ENCODE measurements at regions not wholly inside any gene's neighbourhood (a gene's known extent, or its start where the extent isn't known, plus 50 kb on each side); places are given as distances from the start of the nearest gene placed in this dataset.

GRCh38 chr21:14290576-14290975 is 74.6 kb downstream of the RBM11 start:
- TF ChIP-seq POLR2A (IDR thresholded peaks at IDR 0.05; ENCODE audit: low read depth, low read length) (no peak), TAF1 (IDR thresholded peaks at IDR 0.05; ENCODE audit: low read depth, low read length) (no peak), POLR2AphosphoS5 (IDR thresholded peaks at IDR 0.05; ENCODE audit: low read depth, low read length) (no peak), POU2F2 (IDR thresholded peaks at IDR 0.05; ENCODE audit: low read depth, low read length) (no peak)
